ENCODE measurements at regions not wholly inside any gene's neighbourhood (a gene's known extent, or its start where the extent isn't known, plus 50 kb on each side); places are given as distances from the start of the nearest gene placed in this dataset.

DNA sequence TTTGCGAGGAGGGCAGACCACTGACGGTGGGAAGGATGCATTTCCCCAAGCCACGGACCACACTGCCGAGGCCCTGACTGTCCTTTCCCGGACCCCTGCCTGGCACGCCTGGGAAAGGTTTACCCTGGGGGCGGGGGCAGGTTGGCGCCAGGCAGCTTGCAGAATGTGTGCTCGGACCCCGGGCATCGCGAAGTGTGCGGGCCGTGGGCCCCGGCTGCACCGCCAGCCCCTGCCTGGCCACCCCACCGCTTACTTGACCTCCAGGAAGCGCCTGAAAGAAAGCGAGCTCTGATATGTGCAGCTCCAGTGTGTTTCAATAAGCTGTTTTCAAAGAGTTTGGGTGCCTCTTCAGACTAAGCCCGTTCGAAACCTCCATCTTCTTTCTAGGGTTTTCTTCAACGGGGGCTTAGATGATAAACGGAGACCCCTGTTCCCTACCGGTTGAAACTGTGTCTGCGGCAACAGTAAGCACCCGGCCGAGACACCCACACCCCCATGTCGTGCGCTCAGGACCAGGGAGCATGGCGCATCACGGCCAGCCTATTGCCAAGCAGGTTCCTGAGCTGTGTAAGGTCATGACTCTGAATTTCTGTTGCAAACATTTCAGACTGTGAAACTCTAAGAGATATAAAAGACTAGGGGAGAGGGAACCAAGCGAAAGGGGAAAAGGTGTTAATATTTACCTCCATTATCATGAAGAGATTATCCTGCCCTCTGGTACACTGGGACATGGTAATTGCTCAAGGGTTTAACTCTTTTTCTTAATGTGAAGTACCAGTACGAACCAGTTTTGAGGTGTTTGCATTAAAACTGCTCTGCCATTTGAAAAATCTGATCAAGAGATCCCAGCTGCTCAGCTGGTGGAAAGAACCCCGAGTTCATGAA is 231.2 kb upstream of the FOXQ1 start:
- Histone ChIP-seq H3K4me1 (ENCODE audit: insufficient read depth) (peaks cover 19% of the 10 kb centered on the region), H3K9ac (no peak overlapping the region), H3K9me2 (ENCODE audit: insufficient read depth) (no peaks in the 10 kb centered on the region), H3K79me2 (ENCODE audit: insufficient read depth) (no peaks in the 10 kb centered on the region), H3K27me3 (replicated peaks; ENCODE audit: insufficient read depth) (peaks cover 9% of the 10 kb centered on the region), H3K4me3 (no peak overlapping the region), H3K9me3 (ENCODE audit: low read depth) (no peaks in the 10 kb centered on the region), H3F3A (ENCODE audit: insufficient read depth) (peaks cover 19% of the 10 kb centered on the region), H3K36me3 (ENCODE audit: low read depth) (no peaks in the 10 kb centered on the region), H3K27ac (no peak overlapping the region), H3K4me2 (ENCODE audit: unreplicated experiment) (peak overlapping the region; percentile 38), H4K20me1 (ENCODE audit: insufficient read depth) (no peaks in the 10 kb centered on the region), H2AFZ (no peak overlapping the region)
- WGBS, 2 experiments (ENCODE audit: low coverage in 1 of 2, low lambda C conversion rate in 2 of 2, missing lambda C conversion rate in 2 of 2): 92 to 96% methylated on average over 33 to 34 of the region's 34 CpGs
- in situ Hi-C loops (cut with MboI): no loop called here
- no peak for DNase-seq
- TF ChIP-seq EZH2 (IDR thresholded peaks at IDR 0.05; ENCODE audit: insufficient read depth, poor library complexity, severe bottlenecking): no peak
- TF ChIP-seq EZH2phosphoT487 (IDR thresholded peaks at IDR 0.05; ENCODE audit: insufficient read depth, low read depth): no peak

DNA sequence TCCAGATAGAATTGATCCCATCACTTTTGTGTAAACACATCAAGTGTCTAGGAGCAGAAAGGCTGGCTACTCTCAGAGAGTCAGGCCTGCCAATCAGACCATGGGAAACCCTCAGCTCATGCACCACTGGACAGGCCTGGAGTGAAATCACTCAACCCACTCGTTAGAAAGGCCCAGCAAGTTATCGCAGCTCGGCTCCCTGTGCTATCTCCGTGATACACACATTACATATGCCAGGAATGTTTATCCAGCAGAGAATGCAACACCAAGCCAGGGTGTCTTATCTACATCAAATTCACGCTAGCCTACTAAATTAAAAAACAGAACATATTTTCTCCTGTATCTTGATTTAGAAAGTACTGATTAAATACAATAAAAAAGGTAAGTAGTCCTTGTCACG is 232.4 kb upstream of the FOXQ1 start:
- Histone ChIP-seq H3K27me3 (replicated peaks; ENCODE audit: insufficient read depth) (peaks cover 18% of the 10 kb centered on the region), H3K9ac (no peak overlapping the region), H3K9me2 (ENCODE audit: insufficient read depth) (no peaks in the 10 kb centered on the region), H3F3A (ENCODE audit: insufficient read depth) (peaks cover 19% of the 10 kb centered on the region), H4K20me1 (ENCODE audit: insufficient read depth) (no peaks in the 10 kb centered on the region), H2AFZ (no peak overlapping the region), H3K4me3 (no peak overlapping the region), H3K4me1 (ENCODE audit: insufficient read depth) (peaks cover 19% of the 10 kb centered on the region), H3K27ac (no peak overlapping the region), H3K79me2 (ENCODE audit: insufficient read depth) (no peaks in the 10 kb centered on the region), H3K36me3 (ENCODE audit: low read depth) (no peaks in the 10 kb centered on the region), H3K4me2 (ENCODE audit: unreplicated experiment) (no peak overlapping the region), H3K9me3 (ENCODE audit: low read depth) (no peaks in the 10 kb centered on the region)
- in situ Hi-C loops (cut with MboI): no loop called here
- WGBS, 2 experiments (ENCODE audit: low coverage in 1 of 2, low lambda C conversion rate in 2 of 2, missing lambda C conversion rate in 2 of 2): 96% methylated on average over 6 of the region's 6 CpGs
- DNase-seq: no peak
- TF ChIP-seq EZH2 (IDR thresholded peaks at IDR 0.05; ENCODE audit: insufficient read depth, poor library complexity, severe bottlenecking) (no peak), EZH2phosphoT487 (IDR thresholded peaks at IDR 0.05; ENCODE audit: insufficient read depth, low read depth) (no peak)

DNA sequence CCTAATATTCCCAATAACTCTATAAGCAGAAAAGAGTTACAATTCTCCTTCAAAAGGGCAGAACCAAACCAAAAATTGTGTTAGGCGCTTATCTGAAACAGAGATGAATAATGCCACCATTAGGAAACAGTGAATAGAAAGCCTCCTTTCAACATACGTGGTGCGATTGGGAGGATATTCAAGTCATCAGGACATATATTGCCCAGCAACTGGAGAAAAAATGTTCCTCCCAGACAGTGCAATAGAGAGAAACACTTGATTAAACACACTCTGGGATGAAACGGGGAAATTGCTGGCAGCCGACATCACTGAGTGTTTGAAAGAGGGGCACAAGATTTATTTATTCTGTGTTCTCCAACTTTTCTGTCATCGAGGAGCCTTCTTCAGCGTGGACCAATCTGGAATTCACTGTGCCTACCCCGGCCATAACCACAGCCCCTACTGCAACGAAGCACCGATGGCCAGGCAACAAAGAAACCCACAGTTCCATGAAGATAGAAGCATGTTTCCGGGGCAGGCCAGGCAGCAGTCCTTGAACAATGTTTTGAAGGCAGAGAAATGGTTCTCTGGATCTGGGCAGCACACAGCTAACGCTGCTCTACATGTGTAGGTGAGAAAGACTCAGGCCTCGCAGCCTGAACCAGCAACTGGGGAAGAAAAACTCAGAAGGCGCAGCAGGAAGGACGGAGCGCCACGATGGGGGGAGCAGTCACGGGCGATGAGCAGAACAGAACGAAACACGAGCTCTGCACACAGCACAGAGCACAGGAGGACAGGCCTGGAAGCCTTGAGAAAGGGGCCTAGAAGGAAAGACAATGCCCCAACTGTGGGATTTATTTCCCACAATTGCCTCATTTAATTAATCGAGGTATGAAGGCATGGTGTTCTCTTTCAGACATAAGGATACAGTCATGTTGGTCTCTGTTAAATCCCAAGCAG is 234.2 kb upstream of the FOXQ1 start:
- no peak overlapping the region for H3K4me3 ChIP-seq

More for the DNA sequence above, 234.2 kb upstream of the FOXQ1 start:
- no peaks in the 10 kb centered on the region for H3K36me3 ChIP-seq (ENCODE audit: low read depth)
- H3K4me1 ChIP-seq (ENCODE audit: insufficient read depth): peaks cover 18% of the 10 kb centered on the region
- in situ Hi-C loops (cut with MboI): no loop called here
- no peak for TF ChIP-seq EZH2phosphoT487 (IDR thresholded peaks at IDR 0.05; ENCODE audit: insufficient read depth, low read depth)
- TF ChIP-seq EZH2 (IDR thresholded peaks at IDR 0.05; ENCODE audit: insufficient read depth, poor library complexity, severe bottlenecking): no peak
- no peaks in the 10 kb centered on the region for H4K20me1 ChIP-seq (ENCODE audit: insufficient read depth)
- no peak overlapping the region for H3K27ac ChIP-seq
- H2AFZ ChIP-seq: no peak overlapping the region
- DNase-seq: no peak
- 90% methylated on average over 22 of the region's 22 CpGs for whole genome bisulfite sequencing, 2 experiments (ENCODE audit: low coverage in 1 of 2, low lambda C conversion rate in 2 of 2, missing lambda C conversion rate in 2 of 2)
- H3K27me3 ChIP-seq (replicated peaks; ENCODE audit: insufficient read depth): peaks cover 18% of the 10 kb centered on the region
- H3K79me2 ChIP-seq (ENCODE audit: insufficient read depth): no peaks in the 10 kb centered on the region
- no peaks in the 10 kb centered on the region for H3K9me3 ChIP-seq (ENCODE audit: low read depth)
- no peak overlapping the region for H3K9ac ChIP-seq
- H3F3A ChIP-seq (ENCODE audit: insufficient read depth): peaks cover 18% of the 10 kb centered on the region
- H3K9me2 ChIP-seq (ENCODE audit: insufficient read depth): no peaks in the 10 kb centered on the region
- no peak overlapping the region for H3K4me2 ChIP-seq (ENCODE audit: unreplicated experiment)

Measured in GM23248 (cell line).